T-helper 1 cell treated with Interleukin-12 subunit alpha and Interleukin-12 subunit beta and Interleukin-4 antibody, amounts not matched to agents 30 μg/mL and 1 μg/mL, for 36 hours (primary cell): ENCODE measurements at regions not wholly inside any gene's neighbourhood (a gene's known extent, or its start where the extent isn't known, plus 50 kb on each side); places are given as distances from the start of the nearest gene placed in this dataset.
"Not testable (repeated sequence)": the region's sequence is repeated elsewhere in the genome, so short reads cannot be mapped to it uniquely, and the experiment has no call there.

Source experiments
- H3K27ac Mint-ChIP-seq: one replicate; pipeline ENCODE4 v1.8.0; 2021; ENCODE audit warnings: mild to moderate bottlenecking, mixed read lengths
- H3K27me3 Mint-ChIP-seq: one replicate; pipeline ENCODE4 v1.8.0; 2021; ENCODE audit warnings: low read depth, mixed read lengths
- H3K36me3 Mint-ChIP-seq: one replicate; pipeline ENCODE4 v1.8.0; 2021; ENCODE audit warnings: low read depth, mixed read lengths
- H3K4me1 Mint-ChIP-seq: one replicate; pipeline ENCODE4 v1.8.0; 2021; ENCODE audit warnings: low read depth, mixed read lengths
- H3K4me3 Mint-ChIP-seq: one replicate; pipeline ENCODE4 v1.8.0; 2021; ENCODE audit warnings: mild to moderate bottlenecking, moderate library complexity, mixed read lengths
- H3K9me3 Mint-ChIP-seq: one replicate; pipeline ENCODE4 v1.8.0; 2021; ENCODE audit warnings: mixed read lengths

DNA sequence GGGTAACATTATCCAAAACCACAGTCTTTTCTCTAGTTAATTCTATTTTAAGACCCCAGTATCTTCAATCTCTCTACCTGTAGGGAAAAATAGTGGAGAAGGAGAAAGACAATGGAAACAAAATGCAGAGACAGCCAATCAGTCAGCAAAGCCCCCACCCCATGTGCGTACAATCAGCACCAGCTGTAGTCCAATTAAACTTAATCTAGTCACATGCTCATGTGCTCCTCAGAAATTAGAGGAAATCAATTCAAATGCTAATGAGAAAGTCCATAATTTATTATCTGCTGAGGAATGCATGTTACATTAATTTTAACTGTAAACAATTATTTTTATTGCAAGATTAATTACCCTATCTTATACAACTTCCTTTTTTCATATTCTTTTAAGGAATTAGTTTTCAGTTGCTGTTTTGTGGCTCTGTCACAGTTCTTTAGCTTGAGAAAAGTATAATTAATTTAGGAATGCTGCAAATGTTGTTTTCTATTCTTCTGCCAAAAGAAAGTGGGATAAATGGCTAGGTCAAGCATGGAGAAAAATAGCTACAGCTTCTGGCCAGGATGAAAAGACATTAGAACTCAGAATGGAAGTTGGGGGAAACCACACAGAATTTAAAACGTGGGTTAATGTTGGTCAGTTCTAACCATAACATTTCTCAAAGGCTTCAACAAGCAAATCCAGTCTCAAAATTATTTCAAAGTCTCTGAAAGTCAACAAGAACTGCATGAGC is 232.4 kb upstream of the HNRNPA3 start:
- Mint-ChIP-seq H3K9me3 (no peaks in the 10 kb centered on the region), H3K36me3 (no peaks in the 10 kb centered on the region), H3K4me1 (no peaks in the 10 kb centered on the region), H3K27me3 (peaks cover 22% of the 10 kb centered on the region), H3K4me3 (no peak overlapping the region), H3K27ac (no peak overlapping the region)

GRCh38 chr2:176984987-176985386 is 227.6 kb upstream of the HNRNPA3 start:
- Mint-ChIP-seq H3K9me3 (no peaks in the 10 kb centered on the region), H3K36me3 (no peaks in the 10 kb centered on the region)

GRCh38 chr2:176985871-176986270 is 226.7 kb upstream of the HNRNPA3 start:
- Mint-ChIP-seq H3K4me3 (no peak overlapping the region), H3K9me3 (no peaks in the 10 kb centered on the region), H3K27me3 (peaks cover 37% of the 10 kb centered on the region), H3K36me3 (no peaks in the 10 kb centered on the region), H3K4me1 (no peaks in the 10 kb centered on the region), H3K27ac (no peak overlapping the region)

More at GRCh38 chr2:176984987-176985386, 227.6 kb upstream of the HNRNPA3 start:
- H3K27ac Mint-ChIP-seq, result no peak overlapping the region
- no peaks in the 10 kb centered on the region for H3K4me1 Mint-ChIP-seq
- no peak overlapping the region for H3K4me3 Mint-ChIP-seq
- H3K27me3 Mint-ChIP-seq, result peaks cover 37% of the 10 kb centered on the region

GRCh38 chr2:176986487-176986886 is 226.1 kb upstream of the HNRNPA3 start:
- no peak overlapping the region for H3K4me3 Mint-ChIP-seq
- no peaks in the 10 kb centered on the region for H3K36me3 Mint-ChIP-seq
- no peaks in the 10 kb centered on the region for H3K4me1 Mint-ChIP-seq
- H3K27me3 Mint-ChIP-seq, result peaks cover 36% of the 10 kb centered on the region
- H3K9me3 Mint-ChIP-seq, result no peaks in the 10 kb centered on the region
- no peak overlapping the region for H3K27ac Mint-ChIP-seq

- Mint-ChIP-seq H3K27ac (no peak overlapping the region), H3K9me3 (peaks cover 3% of the 10 kb centered on the region), H3K4me1 (peaks cover 2% of the 10 kb centered on the region), H3K36me3 (no peaks in the 10 kb centered on the region), H3K4me3 (no peak overlapping the region), H3K27me3 (peaks cover 24% of the 10 kb centered on the region)
These were observed 221.2 kb upstream of the HNRNPA3 start for GRCh38 chr2:176991411-176991810.

- Mint-ChIP-seq H3K36me3 (no peaks in the 10 kb centered on the region), H3K27me3 (peaks cover 17% of the 10 kb centered on the region), H3K4me3 (no peak overlapping the region), H3K27ac (peak overlapping the region; percentile 58), H3K9me3 (peaks cover 3% of the 10 kb centered on the region), H3K4me1 (peaks cover 17% of the 10 kb centered on the region)
These were observed 215.4 kb upstream of the HNRNPA3 start for GRCh38 chr2:176997074-176997791.

DNA sequence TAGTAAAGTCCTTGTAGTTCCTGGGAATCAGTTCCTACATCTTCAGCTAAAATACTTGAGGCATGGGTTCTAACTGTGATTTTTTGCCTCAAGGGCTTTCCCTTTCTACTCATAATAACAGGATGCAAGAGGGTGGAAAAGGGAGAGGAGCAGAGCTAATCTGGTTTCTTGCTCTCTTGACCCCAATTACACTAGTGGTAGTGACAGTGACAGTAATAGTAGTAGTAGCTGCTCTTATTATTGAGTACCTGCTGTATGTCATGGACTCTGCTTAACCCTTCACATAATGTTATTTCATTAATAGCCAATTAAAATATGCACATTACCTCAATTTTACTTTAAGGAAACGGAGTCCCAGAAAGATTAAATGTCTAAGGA is 214.8 kb upstream of the HNRNPA3 start:
- Mint-ChIP-seq H3K9me3 (peaks cover 3% of the 10 kb centered on the region), H3K27ac (peak overlapping the region; percentile 16), H3K36me3 (no peaks in the 10 kb centered on the region), H3K4me3 (no peak overlapping the region), H3K4me1 (peaks cover 17% of the 10 kb centered on the region), H3K27me3 (peaks cover 12% of the 10 kb centered on the region)

GRCh38 chr2:176999301-176999700 is 213.3 kb upstream of the HNRNPA3 start:
- peaks cover 6% of the 10 kb centered on the region for H3K27me3 Mint-ChIP-seq
- H3K36me3 Mint-ChIP-seq, result no peaks in the 10 kb centered on the region
- H3K4me3 Mint-ChIP-seq, result no peak overlapping the region
- peaks cover 15% of the 10 kb centered on the region for H3K4me1 Mint-ChIP-seq
- no peaks in the 10 kb centered on the region for H3K9me3 Mint-ChIP-seq
- H3K27ac Mint-ChIP-seq, result no peak overlapping the region

DNA sequence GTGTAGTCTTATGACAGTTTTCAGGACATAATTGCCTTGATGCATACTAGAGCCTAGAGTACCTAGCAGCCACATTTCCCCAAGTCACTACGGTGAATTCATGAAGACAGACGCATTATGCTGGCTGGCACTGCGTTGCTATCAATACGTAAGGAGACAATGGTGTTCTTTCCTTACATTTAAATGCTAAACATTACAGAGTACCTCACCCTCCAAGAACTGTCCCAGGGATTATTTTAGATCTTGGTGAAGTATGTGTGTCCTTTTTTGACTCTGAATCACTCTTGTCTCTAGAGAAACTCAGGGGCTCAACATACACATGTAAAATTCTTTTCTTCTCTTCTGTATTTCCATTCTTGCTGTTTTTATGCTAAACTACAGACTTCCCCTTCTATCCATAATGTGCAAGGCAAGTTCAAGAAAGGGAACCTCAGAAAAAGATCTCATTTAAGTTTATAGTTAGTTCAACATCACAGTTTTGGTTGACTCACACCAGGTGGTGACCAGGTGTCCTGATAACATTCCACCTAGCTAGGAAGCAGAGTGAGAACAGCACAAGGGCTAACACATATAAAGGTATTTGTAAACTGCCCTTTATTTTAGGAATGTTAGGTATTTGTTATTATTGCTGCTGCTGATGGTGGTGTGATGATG is 212.4 kb upstream of the HNRNPA3 start:
- Mint-ChIP-seq H3K27me3 (peaks cover 12% of the 10 kb centered on the region), H3K4me3 (no peak overlapping the region), H3K27ac (no peak overlapping the region), H3K36me3 (no peaks in the 10 kb centered on the region), H3K4me1 (peaks cover 15% of the 10 kb centered on the region), H3K9me3 (no peaks in the 10 kb centered on the region)

DNA sequence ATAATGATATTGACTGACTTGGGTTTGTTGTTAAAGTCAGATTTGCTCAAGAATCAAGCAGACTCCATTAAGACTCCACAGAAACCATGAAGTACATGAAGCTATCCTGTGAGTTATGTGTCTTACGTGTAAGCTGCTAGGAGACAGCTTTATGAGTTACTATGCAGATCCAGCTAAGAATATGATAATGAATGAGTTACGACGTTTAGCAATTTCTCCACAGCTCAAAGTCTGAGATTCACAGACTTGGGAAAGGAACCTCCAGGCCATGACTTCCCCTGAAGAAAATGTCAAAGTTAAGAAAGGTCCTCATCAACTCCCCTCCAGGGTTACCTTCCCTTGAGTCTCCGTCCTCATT is 211.9 kb upstream of the HNRNPA3 start:
- H3K27me3 Mint-ChIP-seq, result peaks cover 12% of the 10 kb centered on the region
- no peak overlapping the region for H3K27ac Mint-ChIP-seq
- H3K9me3 Mint-ChIP-seq, result no peaks in the 10 kb centered on the region
- H3K36me3 Mint-ChIP-seq, result no peaks in the 10 kb centered on the region
- no peak overlapping the region for H3K4me3 Mint-ChIP-seq
- H3K4me1 Mint-ChIP-seq, result peaks cover 15% of the 10 kb centered on the region

- Mint-ChIP-seq H3K27ac (no peak overlapping the region), H3K27me3 (peaks cover 12% of the 10 kb centered on the region), H3K36me3 (no peaks in the 10 kb centered on the region), H3K9me3 (no peaks in the 10 kb centered on the region), H3K4me1 (peaks cover 15% of the 10 kb centered on the region), H3K4me3 (no peak overlapping the region)
These were observed 211.3 kb upstream of the HNRNPA3 start for GRCh38 chr2:177001334-177001733.

DNA sequence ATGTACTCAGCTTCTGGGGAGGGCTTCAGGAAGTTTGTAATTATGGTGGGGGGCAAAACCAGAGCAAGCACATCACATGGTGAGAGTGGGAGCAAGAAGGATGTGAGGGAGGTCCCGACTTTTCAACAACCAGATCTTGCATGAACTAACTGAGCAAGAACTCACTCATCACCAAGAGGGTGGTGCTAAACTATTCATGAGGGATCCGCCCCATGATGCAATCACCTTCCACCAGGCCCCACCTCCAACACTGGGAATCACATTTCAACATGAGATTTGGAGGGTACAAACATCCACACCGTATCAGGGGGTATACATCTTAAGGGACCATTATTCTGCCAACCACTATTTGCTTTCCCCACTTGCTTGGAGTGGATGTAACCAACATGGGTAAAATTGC is 209.6 kb upstream of the HNRNPA3 start:
- Mint-ChIP-seq H3K9me3 (no peaks in the 10 kb centered on the region), H3K27ac (no peak overlapping the region), H3K4me3 (no peak overlapping the region), H3K4me1 (peaks cover 9% of the 10 kb centered on the region), H3K27me3 (peaks cover 12% of the 10 kb centered on the region), H3K36me3 (no peaks in the 10 kb centered on the region)

DNA sequence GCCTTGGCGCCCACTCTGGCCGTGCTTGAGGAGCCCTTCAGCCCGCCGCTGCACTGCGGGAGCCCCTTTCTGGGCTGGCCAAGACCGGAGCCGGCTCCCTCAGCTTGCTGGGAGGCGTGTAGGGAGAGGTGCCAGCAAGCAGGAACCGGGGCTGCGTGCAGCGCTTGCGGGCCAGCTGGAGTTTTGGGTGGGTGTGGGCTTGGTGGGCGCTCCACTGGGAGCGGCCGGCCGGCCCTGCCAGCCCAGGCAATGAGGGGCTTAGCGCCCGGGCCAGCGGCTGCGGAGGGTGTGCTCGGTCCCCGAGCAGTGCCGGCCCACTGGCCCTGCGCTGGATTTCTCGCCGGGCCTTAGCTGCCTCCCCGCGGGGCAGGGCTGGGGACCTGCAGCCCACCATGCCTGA is 204.9 kb upstream of the HNRNPA3 start:
- peaks cover 33% of the 10 kb centered on the region for H3K27me3 Mint-ChIP-seq
- H3K36me3 Mint-ChIP-seq, H3K4me3 Mint-ChIP-seq, H3K27ac Mint-ChIP-seq, H3K4me1 Mint-ChIP-seq, H3K9me3 Mint-ChIP-seq: not testable (repeated sequence)

DNA sequence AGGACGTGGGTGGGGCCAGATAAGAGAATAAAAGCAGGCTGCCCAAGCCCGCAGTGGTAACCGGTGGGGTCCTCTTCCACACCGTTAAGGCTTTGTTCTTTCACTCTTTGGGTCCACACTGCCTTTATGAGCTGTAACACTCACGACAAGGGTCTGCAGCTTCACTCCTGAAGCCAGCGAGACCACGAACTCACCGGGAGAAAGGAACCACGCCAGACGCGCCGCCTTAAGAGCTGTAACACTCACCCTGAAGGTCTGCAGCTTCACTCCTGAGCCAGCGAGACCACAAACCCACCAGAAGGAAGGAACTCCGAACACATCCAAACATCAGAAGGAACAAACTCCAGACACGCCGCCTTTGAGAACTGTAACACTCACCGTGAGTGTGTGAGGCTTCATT is 203.9 kb upstream of the HNRNPA3 start:
- H3K4me3 Mint-ChIP-seq, H3K4me1 Mint-ChIP-seq, H3K9me3 Mint-ChIP-seq, H3K36me3 Mint-ChIP-seq, H3K27ac Mint-ChIP-seq: not testable (repeated sequence)
- peaks cover 38% of the 10 kb centered on the region for H3K27me3 Mint-ChIP-seq

DNA sequence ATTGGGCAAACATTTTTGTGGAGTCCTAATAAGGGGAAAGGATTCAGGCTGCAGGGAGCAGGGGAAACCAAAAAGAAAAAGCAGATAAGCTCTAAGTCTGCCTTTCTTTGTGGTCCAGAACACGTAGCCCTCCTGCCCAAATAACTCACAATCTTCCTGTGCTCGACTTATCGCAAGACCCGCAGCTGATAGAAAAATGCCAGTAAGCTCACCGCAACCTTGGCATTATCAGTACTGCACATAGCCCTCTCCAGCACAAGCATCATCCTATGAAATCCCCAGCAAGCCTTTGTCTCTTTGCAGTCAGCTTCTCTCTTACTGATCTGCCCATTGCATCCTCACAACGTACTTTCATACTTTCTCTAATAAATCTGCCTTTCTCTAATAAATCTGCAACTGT is 202.4 kb upstream of the HNRNPA3 start:
- no peak overlapping the region for H3K27ac Mint-ChIP-seq
- H3K36me3 Mint-ChIP-seq, result peaks cover 2% of the 10 kb centered on the region
- H3K27me3 Mint-ChIP-seq, result peaks cover 37% of the 10 kb centered on the region
- no peak overlapping the region for H3K4me3 Mint-ChIP-seq
- H3K9me3 Mint-ChIP-seq, result no peaks in the 10 kb centered on the region
- H3K4me1 Mint-ChIP-seq, result peaks cover 2% of the 10 kb centered on the region
